Activated CD8-positive, alpha-beta T cell treated with anti-CD3 and anti-CD28 coated beads, Interleukin-2, amount 10 ng/mL, durations not matched to agents 7 days and 5 days (primary cell): ENCODE measurements at regions not wholly inside any gene's neighbourhood (a gene's known extent, or its start where the extent isn't known, plus 50 kb on each side); places are given as distances from the start of the nearest gene placed in this dataset.

Source experiments
- ATAC-seq: fragments of 150-1000 bp; cut with Tn5 transposase; one replicate; pipeline ENCODE4 v1.10.0; 2021; ENCODE audit warnings: moderate library complexity
- CTCF ChIA-PET: fragments of 350-600 bp; sonication (Branson Sonifier 250); formaldehyde crosslinking; loops from one replicate; lab custom pipeline; 2021; ENCODE audit warnings: antibody characterized with exemption; lab: Charles Lee
- POLR2A ChIA-PET: fragments of 350-600 bp; sonication (Branson Sonifier 250); formaldehyde crosslinking; loops from one replicate; lab custom pipeline; 2021; ENCODE audit warnings: antibody characterized with exemption; lab: Charles Lee
- DNase-seq: peaks from one replicate; pipeline ENCODE4 v3.0.0-alpha.2; 2020
- H3K27ac Mint-ChIP-seq: one replicate; pipeline ENCODE4 v1.8.0; 2021; ENCODE audit warnings: mild to moderate bottlenecking, mixed read lengths
- H3K27me3 Mint-ChIP-seq: one replicate; pipeline ENCODE4 v1.8.0; 2021; ENCODE audit warnings: low read depth, mixed read lengths
- H3K36me3 Mint-ChIP-seq: one replicate; pipeline ENCODE4 v1.8.0; 2021; ENCODE audit warnings: low read depth, mixed read lengths
- H3K4me1 Mint-ChIP-seq: one replicate; pipeline ENCODE4 v1.8.0; 2021; ENCODE audit warnings: low read depth, mixed read lengths
- H3K4me3 Mint-ChIP-seq: one replicate; pipeline ENCODE4 v1.8.0; 2021; ENCODE audit warnings: mild to moderate bottlenecking, mixed read lengths
- H3K9me3 Mint-ChIP-seq: one replicate; pipeline ENCODE4 v1.8.0; 2022; ENCODE audit warnings: mixed read lengths; ENCODE audit not compliant: insufficient read depth

GRCh38 chr2:117698819-117699218 is 115.7 kb upstream of the DDX18 start:
- DNase-seq (no peak), ATAC-seq (no peak)
- H3K9me3 Mint-ChIP-seq = no peaks in the 10 kb centered on the region
- ChIA-PET CTCF (no interaction called here), POLR2A (interaction anchor here (0.6 kb wide), 1 partner anchor 509 kb away, joined by 3 read pairs; no protein-coding TSS in a partner anchor)
- no peaks in the 10 kb centered on the region for H3K27me3 Mint-ChIP-seq
- no peak overlapping the region for H3K27ac Mint-ChIP-seq
- no peaks in the 10 kb centered on the region for H3K4me1 Mint-ChIP-seq
- no peak overlapping the region for H3K4me3 Mint-ChIP-seq
- no peaks in the 10 kb centered on the region for H3K36me3 Mint-ChIP-seq

- Mint-ChIP-seq H3K4me3 (no peak overlapping the region), H3K27ac (no peak overlapping the region), H3K9me3 (no peaks in the 10 kb centered on the region), H3K36me3 (no peaks in the 10 kb centered on the region), H3K4me1 (no peaks in the 10 kb centered on the region), H3K27me3 (no peaks in the 10 kb centered on the region)
- POLR2A ChIA-PET = no interaction called here
- DNase-seq (no peak), ATAC-seq (no peak)
- CTCF ChIA-PET = no interaction called here
Observed at GRCh38 chr2:117700471-117700870, 114.0 kb upstream of the DDX18 start.

GRCh38 chr2:117701365-117701764 is 113.1 kb upstream of the DDX18 start:
- Mint-ChIP-seq H3K27me3 (no peaks in the 10 kb centered on the region), H3K4me1 (no peaks in the 10 kb centered on the region), H3K4me3 (no peak overlapping the region), H3K36me3 (no peaks in the 10 kb centered on the region), H3K9me3 (no peaks in the 10 kb centered on the region), H3K27ac (no peak overlapping the region)
- ChIA-PET CTCF (no interaction called here), POLR2A (no interaction called here)
- ATAC-seq = no peak
- no peak for DNase-seq

- Mint-ChIP-seq H3K9me3 (no peaks in the 10 kb centered on the region), H3K27me3 (no peaks in the 10 kb centered on the region), H3K27ac (no peak overlapping the region), H3K4me3 (no peak overlapping the region), H3K4me1 (no peaks in the 10 kb centered on the region), H3K36me3 (no peaks in the 10 kb centered on the region)
- no peak for ATAC-seq
- DNase-seq = no peak
- POLR2A ChIA-PET = no interaction called here
- CTCF ChIA-PET = no interaction called here
Observed at GRCh38 chr2:117702098-117702497, 112.4 kb upstream of the DDX18 start.

GRCh38 chr2:117703858-117704257 is 110.6 kb upstream of the DDX18 start:
- Mint-ChIP-seq H3K27ac (no peak overlapping the region), H3K4me1 (no peaks in the 10 kb centered on the region), H3K9me3 (no peaks in the 10 kb centered on the region), H3K4me3 (no peak overlapping the region), H3K36me3 (no peaks in the 10 kb centered on the region), H3K27me3 (no peaks in the 10 kb centered on the region)
- ATAC-seq (no peak), DNase-seq (no peak)
- ChIA-PET CTCF (no interaction called here), POLR2A (no interaction called here)

- Mint-ChIP-seq H3K27ac (no peak overlapping the region), H3K4me1 (no peaks in the 10 kb centered on the region), H3K9me3 (no peaks in the 10 kb centered on the region), H3K27me3 (no peaks in the 10 kb centered on the region), H3K36me3 (no peaks in the 10 kb centered on the region), H3K4me3 (no peak overlapping the region)
- ChIA-PET POLR2A (no interaction called here), CTCF (no interaction called here)
- no peak for DNase-seq
- ATAC-seq = no peak
Observed at GRCh38 chr2:117704818-117705217, 109.7 kb upstream of the DDX18 start.

- DNase-seq = no peak
- Mint-ChIP-seq H3K27ac (no peak overlapping the region), H3K27me3 (no peaks in the 10 kb centered on the region), H3K4me3 (no peak overlapping the region), H3K4me1 (no peaks in the 10 kb centered on the region), H3K36me3 (no peaks in the 10 kb centered on the region), H3K9me3 (no peaks in the 10 kb centered on the region)
- POLR2A ChIA-PET = no interaction called here
- no peak for ATAC-seq
- CTCF ChIA-PET = no interaction called here
Observed at GRCh38 chr2:117707874-117708273, 106.6 kb upstream of the DDX18 start.

- ATAC-seq = no peak
- CTCF ChIA-PET = no interaction called here
- POLR2A ChIA-PET = no interaction called here
- no peaks in the 10 kb centered on the region for H3K36me3 Mint-ChIP-seq
- DNase-seq = no peak
- H3K27me3 Mint-ChIP-seq = no peaks in the 10 kb centered on the region
- H3K27ac Mint-ChIP-seq = no peak overlapping the region
- no peaks in the 10 kb centered on the region for H3K9me3 Mint-ChIP-seq
- no peak overlapping the region for H3K4me3 Mint-ChIP-seq
- no peaks in the 10 kb centered on the region for H3K4me1 Mint-ChIP-seq
Observed at GRCh38 chr2:117712684-117713083, 101.8 kb upstream of the DDX18 start.

- Mint-ChIP-seq H3K27ac (no peak overlapping the region), H3K4me3 (no peak overlapping the region), H3K27me3 (no peaks in the 10 kb centered on the region), H3K4me1 (no peaks in the 10 kb centered on the region), H3K36me3 (no peaks in the 10 kb centered on the region), H3K9me3 (no peaks in the 10 kb centered on the region)
- ATAC-seq (no peak), DNase-seq (no peak)
- CTCF ChIA-PET = no interaction called here
- POLR2A ChIA-PET = no interaction called here
Observed at GRCh38 chr2:117714110-117714509, 100.4 kb upstream of the DDX18 start.

- no peaks in the 10 kb centered on the region for H3K9me3 Mint-ChIP-seq
- H3K27ac Mint-ChIP-seq = no peak overlapping the region
- no peaks in the 10 kb centered on the region for H3K36me3 Mint-ChIP-seq
- DNase-seq (no peak), ATAC-seq (no peak)
- ChIA-PET CTCF (no interaction called here), POLR2A (no interaction called here)
- H3K4me1 Mint-ChIP-seq = no peaks in the 10 kb centered on the region
- no peak overlapping the region for H3K4me3 Mint-ChIP-seq
- H3K27me3 Mint-ChIP-seq = no peaks in the 10 kb centered on the region
Observed at GRCh38 chr2:117714745-117715417, 99.6 kb upstream of the DDX18 start.

GRCh38 chr2:117716505-117716904 is 98.0 kb upstream of the DDX18 start:
- Mint-ChIP-seq H3K27ac (no peak overlapping the region), H3K4me1 (no peaks in the 10 kb centered on the region), H3K27me3 (no peaks in the 10 kb centered on the region), H3K4me3 (no peak overlapping the region), H3K36me3 (no peaks in the 10 kb centered on the region), H3K9me3 (no peaks in the 10 kb centered on the region)
- DNase-seq (no peak), ATAC-seq (no peak)
- ChIA-PET CTCF (no interaction called here), POLR2A (no interaction called here)

GRCh38 chr2:117717072-117717471 is 97.4 kb upstream of the DDX18 start:
- Mint-ChIP-seq H3K9me3 (no peaks in the 10 kb centered on the region), H3K27ac (no peak overlapping the region)

GRCh38 chr2:117718048-117718447 is 96.4 kb upstream of the DDX18 start:
- H3K36me3 Mint-ChIP-seq = no peaks in the 10 kb centered on the region
- DNase-seq (no peak), ATAC-seq (no peak)
- ChIA-PET CTCF (no interaction called here), POLR2A (no interaction called here)
- no peak overlapping the region for H3K4me3 Mint-ChIP-seq
- peaks cover 13% of the 10 kb centered on the region for H3K4me1 Mint-ChIP-seq
- H3K27me3 Mint-ChIP-seq = no peaks in the 10 kb centered on the region
- H3K27ac Mint-ChIP-seq = no peak overlapping the region
- H3K9me3 Mint-ChIP-seq = no peaks in the 10 kb centered on the region

More at GRCh38 chr2:117717072-117717471, 97.4 kb upstream of the DDX18 start:
- Mint-ChIP-seq H3K36me3 (no peaks in the 10 kb centered on the region), H3K27me3 (no peaks in the 10 kb centered on the region), H3K4me3 (no peak overlapping the region), H3K4me1 (peaks cover 4% of the 10 kb centered on the region)
- CTCF ChIA-PET = no interaction called here
- ATAC-seq = no peak
- no peak for DNase-seq
- POLR2A ChIA-PET = no interaction called here
